Ectodermal cell (in vitro differentiated cells): ENCODE measurements at regions not wholly inside any gene's neighbourhood (a gene's known extent, or its start where the extent isn't known, plus 50 kb on each side); places are given as distances from the start of the nearest gene placed in this dataset.
"Not testable (repeated sequence)": the region's sequence is repeated elsewhere in the genome, so short reads cannot be mapped to it uniquely, and the experiment has no call there.

Experiments
- H3K27ac ChIP-seq: 2 replicates; pipeline ENCODE4 v1.7.0; 2013; ENCODE audit warnings: mild to moderate bottlenecking, low read depth, low read length; ENCODE audit not compliant: insufficient read depth, poor library complexity, severe bottlenecking
- H3K27me3 ChIP-seq: 2 replicates; pipeline ENCODE4 v1.7.0; 2013; ENCODE audit warnings: mild to moderate bottlenecking, low read length; ENCODE audit not compliant: insufficient read depth, control insufficient read depth, poor library complexity, severe bottlenecking
- H3K36me3 ChIP-seq: one replicate; pipeline ENCODE4 v1.7.0; 2013; ENCODE audit warnings: low read length; ENCODE audit not compliant: control insufficient read depth, insufficient read depth
- H3K4me1 ChIP-seq: one replicate; pipeline ENCODE4 v1.7.0; 2013; ENCODE audit warnings: low read length; ENCODE audit not compliant: control insufficient read depth, insufficient read depth
- H3K4me3 ChIP-seq: 2 replicates; pipeline ENCODE4 v1.7.0; 2013; ENCODE audit warnings: low read depth, low read length, control low read depth; ENCODE audit not compliant: insufficient read depth
- H3K9me3 ChIP-seq: 2 replicates; pipeline ENCODE4 v1.7.0; 2013; ENCODE audit warnings: mild to moderate bottlenecking, low read length, moderate library complexity; ENCODE audit not compliant: control insufficient read depth
- WGBS, 2 experiments: methylation state at CpG; one replicate each; pipeline ENCODE4 v1.1.7; 2013; ENCODE audit warnings: missing lambda C conversion rate in 2 of 2; 5-methylcytosine and 5-hydroxymethylcytosine counted together

- Histone ChIP-seq H3K27ac (no peak overlapping the region), H3K36me3 (no peaks in the 10 kb centered on the region), H3K9me3 (no peaks in the 10 kb centered on the region), H3K4me3 (no peak overlapping the region), H3K27me3 (no peaks in the 10 kb centered on the region), H3K4me1 (no peaks in the 10 kb centered on the region)
- whole genome bisulfite sequencing, 2 experiments = 62 to 63% methylated on average over 4 of the region's 4 CpGs
Measured at GRCh38 chr1:30232288-30232899, 491.0 kb downstream of the MATN1 start.

GRCh38 chr1:30229960-30230359 is 493.4 kb downstream of the MATN1 start:
- WGBS, 2 experiments = 88 to 95% methylated on average over 9 of the region's 9 CpGs
- Histone ChIP-seq H3K36me3 (no peaks in the 10 kb centered on the region), H3K4me1 (no peaks in the 10 kb centered on the region), H3K27me3 (no peaks in the 10 kb centered on the region), H3K4me3 (no peak overlapping the region), H3K27ac (no peak overlapping the region), H3K9me3 (no peaks in the 10 kb centered on the region)

- Histone ChIP-seq H3K27me3 (no peaks in the 10 kb centered on the region), H3K4me3 (no peak overlapping the region), H3K9me3 (no peaks in the 10 kb centered on the region), H3K27ac (no peak overlapping the region), H3K36me3 (no peaks in the 10 kb centered on the region), H3K4me1 (no peaks in the 10 kb centered on the region)
- 93% methylated on average over 9 of the region's 9 CpGs for WGBS, 2 experiments
Measured at GRCh38 chr1:30229557-30229956, 493.8 kb downstream of the MATN1 start.

- Histone ChIP-seq H3K27ac (no peak overlapping the region), H3K36me3 (no peaks in the 10 kb centered on the region), H3K27me3 (no peaks in the 10 kb centered on the region), H3K9me3 (no peaks in the 10 kb centered on the region), H3K4me3 (no peak overlapping the region), H3K4me1 (no peaks in the 10 kb centered on the region)
- 91 to 94% methylated on average over 5 of the region's 6 CpGs for WGBS, 2 experiments
Measured at GRCh38 chr1:30226648-30227047, 496.7 kb downstream of the MATN1 start.

- Histone ChIP-seq H3K27ac (no peak overlapping the region), H3K27me3 (no peaks in the 10 kb centered on the region), H3K4me3 (no peak overlapping the region), H3K4me1 (no peaks in the 10 kb centered on the region), H3K9me3 (no peaks in the 10 kb centered on the region), H3K36me3 (no peaks in the 10 kb centered on the region)
- WGBS, 2 experiments = 90 to 92% methylated on average over 7 of the region's 7 CpGs
Measured at GRCh38 chr1:30225357-30225756, 498.0 kb downstream of the MATN1 start.

GRCh38 chr1:30219675-30220074 is 503.7 kb downstream of the MATN1 start:
- H3K4me1 ChIP-seq = no peaks in the 10 kb centered on the region
- no peak overlapping the region for H3K4me3 ChIP-seq
- H3K27ac ChIP-seq = no peak overlapping the region
- H3K36me3 ChIP-seq = no peaks in the 10 kb centered on the region
- no peaks in the 10 kb centered on the region for H3K27me3 ChIP-seq
- no peaks in the 10 kb centered on the region for H3K9me3 ChIP-seq
- 86 to 87% methylated on average over 4 of the region's 4 CpGs for WGBS, 2 experiments

- WGBS, 2 experiments = 77 to 92% methylated on average over 1 to 2 of the region's 2 CpGs
- H3K9me3 ChIP-seq = no peaks in the 10 kb centered on the region
- H3K27ac ChIP-seq = no peak overlapping the region
- H3K36me3 ChIP-seq = no peaks in the 10 kb centered on the region
- H3K4me3 ChIP-seq = no peak overlapping the region
- H3K27me3 ChIP-seq = no peaks in the 10 kb centered on the region
- no peaks in the 10 kb centered on the region for H3K4me1 ChIP-seq
Measured at GRCh38 chr1:30218438-30218837, 504.9 kb downstream of the MATN1 start.

GRCh38 chr1:30216602-30217001 is 506.8 kb downstream of the MATN1 start:
- Histone ChIP-seq H3K27ac (no peak overlapping the region), H3K36me3 (no peaks in the 10 kb centered on the region), H3K9me3 (no peaks in the 10 kb centered on the region), H3K27me3 (no peaks in the 10 kb centered on the region), H3K4me1 (no peaks in the 10 kb centered on the region), H3K4me3 (no peak overlapping the region)
- WGBS, 2 experiments = 93 to 94% methylated on average over 7 of the region's 7 CpGs

GRCh38 chr1:30213936-30214335 is 509.4 kb downstream of the MATN1 start:
- H3K27me3 ChIP-seq = no peaks in the 10 kb centered on the region
- 92 to 93% methylated on average over 7 of the region's 7 CpGs for WGBS, 2 experiments
- no peak overlapping the region for H3K27ac ChIP-seq
- H3K9me3 ChIP-seq = no peaks in the 10 kb centered on the region
- H3K36me3 ChIP-seq = no peaks in the 10 kb centered on the region
- H3K4me1 ChIP-seq = no peaks in the 10 kb centered on the region
- H3K4me3 ChIP-seq = no peak overlapping the region

GRCh38 chr1:30207962-30208361 is 515.4 kb downstream of the MATN1 start:
- not testable (repeated sequence) for H3K36me3 ChIP-seq, H3K4me1 ChIP-seq, H3K4me3 ChIP-seq, H3K9me3 ChIP-seq, H3K27ac ChIP-seq, H3K27me3 ChIP-seq
- WGBS, 2 experiments = 84 to 90% methylated on average over 1 of the region's 1 CpG

GRCh38 chr1:30206631-30207030 is 516.8 kb downstream of the MATN1 start:
- not testable (repeated sequence) for H3K9me3 ChIP-seq, H3K4me3 ChIP-seq, H3K36me3 ChIP-seq, H3K27me3 ChIP-seq, H3K4me1 ChIP-seq, H3K27ac ChIP-seq
- WGBS, 2 experiments = 95 to 96% methylated on average over 5 of the region's 5 CpGs
